ENCODE measurements at regions not wholly inside any gene's neighbourhood (a gene's known extent, or its start where the extent isn't known, plus 50 kb on each side); places are given as distances from the start of the nearest gene placed in this dataset.

- no peaks in the 10 kb centered on the region for H4K20me1 ChIP-seq (ENCODE audit: insufficient read depth, low read length)
- TF ChIP-seq CTCF (IDR thresholded peaks at IDR 0.05) = no peak
- H3K36me3 ChIP-seq (replicated peaks in 1 of 2; ENCODE audit: control insufficient read depth in 1 of 2, insufficient read depth in 2 of 2, low read length in 2 of 2) = no peaks in the 10 kb centered on the region
- H3K4me3 ChIP-seq (replicated peaks in 1 of 3; ENCODE audit: low read depth in 2 of 3, low read length in 3 of 3) = no peak overlapping the region
- peaks cover 0 to 5% of the 10 kb centered on the region in 2 donors for H3K9me3 ChIP-seq (replicated peaks in 1 of 2; ENCODE audit: control insufficient read depth in 1 of 2, insufficient read depth in 1 of 2, low read length in 2 of 2)
- H3K27me3 ChIP-seq (ENCODE audit: control insufficient read depth in 2 of 2, insufficient read depth in 2 of 2, low read length in 2 of 2) = no peaks in the 10 kb centered on the region
- H3K9ac ChIP-seq (ENCODE audit: insufficient read depth, low read length, poor library complexity, severe bottlenecking) = no peak overlapping the region
- no peak overlapping the region for H3K4me3 Mint-ChIP-seq
- H3K4me2 ChIP-seq (replicated peaks; ENCODE audit: extremely low read depth, low read length, poor library complexity, severe bottlenecking) = no peak overlapping the region
- no CpG with 5 or more reads among the region's 2 CpGs for WGBS (ENCODE audit: insufficient coverage)
- H3K27ac Mint-ChIP-seq = no peak overlapping the region
- no peaks in the 10 kb centered on the region for H3K4me1 ChIP-seq (ENCODE audit: control insufficient read depth in 1 of 2, insufficient read depth in 2 of 2, low read length in 2 of 2)
- intact Hi-C loops (cut with micrococcal nuclease) = no loop called here
- no peak for DNase-seq
- H3K36me3 Mint-ChIP-seq = no peaks in the 10 kb centered on the region
- no peaks in the 10 kb centered on the region for H3K79me2 ChIP-seq (ENCODE audit: insufficient read depth, low read length)
- no peaks in the 10 kb centered on the region for H3K4me1 Mint-ChIP-seq
- H2AFZ ChIP-seq (ENCODE audit: insufficient read depth, low read depth, low read length, poor library complexity, severe bottlenecking) = no peak overlapping the region
- peaks cover 0 to 6% (median 0%) of the 10 kb centered on the region in 7 donors for H3K9me3 Mint-ChIP-seq
- no peaks in the 10 kb centered on the region for H3K27me3 Mint-ChIP-seq (ENCODE audit: low read depth in 3 of 3)
- H3K27ac ChIP-seq (ENCODE audit: low read depth in 1 of 2, low read length in 2 of 2) = no peak overlapping the region
These were observed 867.6 kb downstream of the TRAM1L1 start for GRCh38 chr4:116217781-116218180.

DNA sequence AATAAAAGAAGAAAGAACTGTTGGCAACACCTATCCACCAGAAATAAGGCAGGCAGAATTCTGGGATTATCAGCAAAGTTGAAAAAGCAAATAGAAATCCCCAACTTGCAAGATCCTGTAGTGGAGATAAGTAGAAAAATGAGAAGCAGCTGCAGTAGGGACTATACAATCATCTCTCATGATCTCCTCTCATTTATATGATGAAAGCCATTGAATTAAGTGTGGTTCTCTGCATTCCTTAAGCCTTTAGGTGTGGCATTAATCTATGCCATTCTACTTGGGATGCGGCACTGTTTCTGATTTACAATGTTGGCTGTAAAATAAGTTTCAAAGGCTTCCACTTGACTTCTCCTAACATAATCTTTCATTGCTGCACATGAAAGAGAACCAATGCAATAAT lies 869.8 kb downstream of the TRAM1L1 start:
- H3K27ac ChIP-seq (ENCODE audit: low read depth in 1 of 2, low read length in 2 of 2) = no peak overlapping the region
- no peak overlapping the region for H3K9ac ChIP-seq (ENCODE audit: insufficient read depth, low read length, poor library complexity, severe bottlenecking)
- no CpG with 5 or more reads among the region's 1 CpG for WGBS (ENCODE audit: insufficient coverage)
- no peaks in the 10 kb centered on the region for H3K4me1 ChIP-seq (ENCODE audit: control insufficient read depth in 1 of 2, insufficient read depth in 2 of 2, low read length in 2 of 2)
- intact Hi-C loops (cut with micrococcal nuclease) = no loop called here
- Mint-ChIP-seq H3K4me3 (no peak overlapping the region), H3K4me1 (no peaks in the 10 kb centered on the region), H3K36me3 (no peaks in the 10 kb centered on the region), H3K27ac (no peak overlapping the region), H3K27me3 (ENCODE audit: low read depth in 3 of 3) (no peaks in the 10 kb centered on the region), H3K9me3 (peaks cover 0 to 6% (median 0%) of the 10 kb centered on the region in 7 donors)
- no peak overlapping the region for H3K4me3 ChIP-seq (replicated peaks in 1 of 3; ENCODE audit: low read depth in 2 of 3, low read length in 3 of 3)
- no peaks in the 10 kb centered on the region for H3K79me2 ChIP-seq (ENCODE audit: insufficient read depth, low read length)
- DNase-seq = no peak
- no peak for TF ChIP-seq CTCF (IDR thresholded peaks at IDR 0.05)
- H3K36me3 ChIP-seq (replicated peaks in 1 of 2; ENCODE audit: control insufficient read depth in 1 of 2, insufficient read depth in 2 of 2, low read length in 2 of 2) = no peaks in the 10 kb centered on the region
- peaks cover 0 to 4% of the 10 kb centered on the region in 2 donors for H3K9me3 ChIP-seq (replicated peaks in 1 of 2; ENCODE audit: control insufficient read depth in 1 of 2, insufficient read depth in 1 of 2, low read length in 2 of 2)
- H3K27me3 ChIP-seq (ENCODE audit: control insufficient read depth in 2 of 2, insufficient read depth in 2 of 2, low read length in 2 of 2) = no peaks in the 10 kb centered on the region
- H3K4me2 ChIP-seq (replicated peaks; ENCODE audit: extremely low read depth, low read length, poor library complexity, severe bottlenecking) = no peak overlapping the region
- H2AFZ ChIP-seq (ENCODE audit: insufficient read depth, low read depth, low read length, poor library complexity, severe bottlenecking) = no peak overlapping the region
- H4K20me1 ChIP-seq (ENCODE audit: insufficient read depth, low read length) = no peaks in the 10 kb centered on the region

Measured in CD14-positive monocyte (primary cell).